HEK293 (cell line): ENCODE measurements at regions not wholly inside any gene's neighbourhood (a gene's known extent, or its start where the extent isn't known, plus 50 kb on each side); places are given as distances from the start of the nearest gene placed in this dataset.

Source experiments
- CTCF ChIA-PET: fragments of 350-600 bp; formaldehyde crosslinking; extraction: SDS; loops from one replicate; lab custom pipeline; 2021; ENCODE audit warnings: antibody characterized with exemption; lab: Yijun Ruan, JAX
- POLR2A ChIA-PET: fragments of 300-600 bp; formaldehyde crosslinking; extraction: SDS; loops from one replicate; lab custom pipeline; 2020; ENCODE audit warnings: antibody characterized with exemption, inconsistent platforms; lab: Yijun Ruan, JAX
- H3K27ac ChIP-seq: fragments of 200-500 bp; sonication (Bioruptor generic); 2 replicates; pipeline ENCODE4 v1.5.1; 2014; ENCODE audit warnings: low read depth, low read length, control low read depth, inconsistent platforms; ENCODE audit errors: extremely low read depth
- H3K36me3 ChIP-seq, 2 experiments: fragments of 200-500 bp in 1 of 2; sonication (Bioruptor generic) in 1 of 2; 1 replicate in 1 of 2; 2 replicates in 1 of 2; pipeline ENCODE4 v1.5.1; 2014 to 2017; ENCODE audit warnings: inconsistent platforms in 2 of 2, low read length in 2 of 2; ENCODE audit not compliant: control insufficient read depth in 2 of 2, insufficient read depth in 1 of 2
- H3K4me1 ChIP-seq: fragments of 200-500 bp; sonication (Bioruptor generic); 2 replicates; pipeline ENCODE4 v1.5.1; 2014; ENCODE audit warnings: mild to moderate bottlenecking, low read length, inconsistent platforms; ENCODE audit not compliant: control insufficient read depth, insufficient read depth
- H3K4me3 ChIP-seq: 2 replicates; pipeline ENCODE4 v1.5.1; 2011; ENCODE audit warnings: low read depth, mild to moderate bottlenecking, control low read depth, low read length, moderate library complexity
- H3K9me3 ChIP-seq: fragments of 200-500 bp; sonication (Bioruptor generic); 2 replicates; pipeline ENCODE4 v1.5.1; 2014; ENCODE audit warnings: low read depth, low read length, inconsistent platforms; ENCODE audit not compliant: control insufficient read depth, insufficient read depth
- CTCF ChIP-seq: fragments of 450-650 bp; formaldehyde crosslinking; IDR thresholded peaks from 2 replicates; pipeline ENCODE4 v1.5.1; 2016; ENCODE audit warnings: missing biosample characterization, missing genetic modification characterization
- FEZF1 ChIP-seq: fragments of 450-650 bp; formaldehyde crosslinking; IDR thresholded peaks from 2 replicates; pipeline ENCODE4 v1.5.1; 2016; ENCODE audit warnings: missing biosample characterization, missing genetic modification characterization
- HOXC10 ChIP-seq: sonication (generic); formaldehyde crosslinking; IDR thresholded peaks from 2 replicates; pipeline ENCODE4 v1.8.1; 2023; ENCODE audit warnings: mild to moderate bottlenecking, missing genetic modification reagents
- MYNN ChIP-seq: fragments of 450-650 bp; formaldehyde crosslinking; IDR thresholded peaks from 2 replicates; pipeline ENCODE4 v1.5.1; 2016; ENCODE audit warnings: missing biosample characterization, missing genetic modification characterization, borderline replicate concordance
- YY1 ChIP-seq: fragments of 450-650 bp; formaldehyde crosslinking; IDR thresholded peaks from 2 replicates; pipeline ENCODE4 v1.5.1; 2018; ENCODE audit warnings: missing biosample characterization, missing genetic modification characterization
- ZBTB1 ChIP-seq: fragments of 450-650 bp; formaldehyde crosslinking; IDR thresholded peaks from 2 replicates; pipeline ENCODE4 v1.5.1; 2016; ENCODE audit warnings: missing biosample characterization, missing genetic modification characterization
- ZNF121 ChIP-seq: fragments of 450-650 bp; formaldehyde crosslinking; IDR thresholded peaks from 2 replicates; pipeline ENCODE4 v1.5.1; 2016; ENCODE audit warnings: missing biosample characterization, missing genetic modification characterization
- ZNF132 ChIP-seq: fragments of 450-650 bp; formaldehyde crosslinking; IDR thresholded peaks from 2 replicates; pipeline ENCODE4 v1.5.1; 2017; ENCODE audit warnings: missing biosample characterization, missing genetic modification characterization, borderline replicate concordance
- ZNF157 ChIP-seq: fragments of 450-650 bp; formaldehyde crosslinking; IDR thresholded peaks from 2 replicates; pipeline ENCODE4 v1.5.1; 2016; ENCODE audit warnings: missing biosample characterization, missing genetic modification characterization
- ZNF211 ChIP-seq: fragments of 450-650 bp; formaldehyde crosslinking; IDR thresholded peaks from 2 replicates; pipeline ENCODE4 v1.5.1; 2016; ENCODE audit warnings: low read depth, missing biosample characterization, missing genetic modification characterization
- ZNF221 ChIP-seq: fragments of 450-650 bp; formaldehyde crosslinking; IDR thresholded peaks from 2 replicates; pipeline ENCODE4 v1.5.1; 2017; ENCODE audit warnings: missing biosample characterization, missing genetic modification characterization, borderline replicate concordance
- ZNF426 ChIP-seq: fragments of 450-650 bp; formaldehyde crosslinking; IDR thresholded peaks from 2 replicates; pipeline ENCODE4 v1.5.1; 2017; ENCODE audit warnings: missing biosample characterization, missing genetic modification characterization, mild to moderate bottlenecking, inconsistent platforms, moderate library complexity
- ZNF585B ChIP-seq: fragments of 450-650 bp; formaldehyde crosslinking; IDR thresholded peaks from 2 replicates; pipeline ENCODE4 v1.5.1; 2016; ENCODE audit warnings: missing biosample characterization, missing genetic modification characterization
- ZNF621 ChIP-seq: fragments of 450-650 bp; formaldehyde crosslinking; IDR thresholded peaks from 2 replicates; pipeline ENCODE4 v1.5.1; 2017; ENCODE audit warnings: missing biosample characterization, missing genetic modification characterization
- ZNF624 ChIP-seq: fragments of 450-650 bp; formaldehyde crosslinking; IDR thresholded peaks from 2 replicates; pipeline ENCODE4 v1.5.1; 2017; ENCODE audit warnings: missing biosample characterization, missing genetic modification characterization
- ZNF626 ChIP-seq: fragments of 450-650 bp; sonication (Bioruptor Pico); formaldehyde crosslinking; IDR thresholded peaks from 2 replicates; pipeline ENCODE4 v1.5.1; 2018; ENCODE audit warnings: missing biosample characterization, missing genetic modification characterization, inconsistent platforms
- ZNF654 ChIP-seq: fragments of 450-650 bp; formaldehyde crosslinking; IDR thresholded peaks from 2 replicates; pipeline ENCODE4 v1.5.1; 2016; ENCODE audit warnings: low read depth, missing biosample characterization, missing genetic modification characterization
- ZNF792 ChIP-seq: fragments of 450-650 bp; formaldehyde crosslinking; IDR thresholded peaks from 2 replicates; pipeline ENCODE4 v1.5.1; 2016; ENCODE audit warnings: missing biosample characterization, missing genetic modification characterization
- ZXDB ChIP-seq: fragments of 450-650 bp; formaldehyde crosslinking; IDR thresholded peaks from 2 replicates; pipeline ENCODE4 v1.5.1; 2016; ENCODE audit warnings: missing biosample characterization, missing genetic modification characterization
- TF ChIP-seq, protein P1 (sequence below): fragments of 450-650 bp; formaldehyde crosslinking; IDR thresholded peaks from 2 replicates; pipeline ENCODE4 v1.5.1; 2017; ENCODE audit warnings: missing biosample characterization, missing genetic modification characterization
- TF ChIP-seq, protein P2 (sequence below): fragments of 450-650 bp; formaldehyde crosslinking; IDR thresholded peaks from 2 replicates; pipeline ENCODE4 v1.5.1; 2016; ENCODE audit warnings: missing biosample characterization, missing genetic modification characterization
- TF ChIP-seq, protein P3 (sequence below): fragments of 450-650 bp; formaldehyde crosslinking; IDR thresholded peaks from 2 replicates; pipeline ENCODE4 v1.5.1; 2016; ENCODE audit warnings: missing biosample characterization, missing genetic modification characterization, low read depth

GRCh38 chr6:115668781-115669180, 391.9 kb downstream of the FRK start:
- H3K36me3 ChIP-seq: no peaks in the 10 kb centered on the region
- no peak overlapping the region for H3K27ac ChIP-seq
- H3K9me3 ChIP-seq: no peaks in the 10 kb centered on the region
- POLR2A ChIA-PET: no interaction called here
- H3K4me1 ChIP-seq: no peaks in the 10 kb centered on the region
- H3K4me3 ChIP-seq: no peak overlapping the region
- no peak for TF ChIP-seq ZNF426 (tag by site-specific recombination)
- TF ChIP-seq ZNF624 (tag by site-specific recombination): no peak
- no peak for TF ChIP-seq ZNF621 (tag by site-specific recombination)
- TF ChIP-seq ZNF211: no peak
- TF ChIP-seq ZNF626 (tag by site-specific recombination): no peak
- no peak for TF ChIP-seq ZBTB1 (tag by site-specific recombination)
- TF ChIP-seq, protein P1, sequence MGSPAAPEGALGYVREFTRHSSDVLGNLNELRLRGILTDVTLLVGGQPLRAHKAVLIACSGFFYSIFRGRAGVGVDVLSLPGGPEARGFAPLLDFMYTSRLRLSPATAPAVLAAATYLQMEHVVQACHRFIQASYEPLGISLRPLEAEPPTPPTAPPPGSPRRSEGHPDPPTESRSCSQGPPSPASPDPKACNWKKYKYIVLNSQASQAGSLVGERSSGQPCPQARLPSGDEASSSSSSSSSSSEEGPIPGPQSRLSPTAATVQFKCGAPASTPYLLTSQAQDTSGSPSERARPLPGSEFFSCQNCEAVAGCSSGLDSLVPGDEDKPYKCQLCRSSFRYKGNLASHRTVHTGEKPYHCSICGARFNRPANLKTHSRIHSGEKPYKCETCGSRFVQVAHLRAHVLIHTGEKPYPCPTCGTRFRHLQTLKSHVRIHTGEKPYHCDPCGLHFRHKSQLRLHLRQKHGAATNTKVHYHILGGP (tag by site-specific recombination): no peak
- TF ChIP-seq MYNN (tag by site-specific recombination): no peak
- no peak for TF ChIP-seq ZNF654
- no peak for TF ChIP-seq ZNF585B (tag by site-specific recombination)
- no peak for TF ChIP-seq ZXDB (tag by site-specific recombination)
- no peak for TF ChIP-seq FEZF1 (tag by site-specific recombination)
- TF ChIP-seq ZNF221 (tag by site-specific recombination): no peak
- TF ChIP-seq ZNF132: no peak
- no peak for TF ChIP-seq HOXC10 (CRISPR knock-in tag)
- TF ChIP-seq, protein P2, sequence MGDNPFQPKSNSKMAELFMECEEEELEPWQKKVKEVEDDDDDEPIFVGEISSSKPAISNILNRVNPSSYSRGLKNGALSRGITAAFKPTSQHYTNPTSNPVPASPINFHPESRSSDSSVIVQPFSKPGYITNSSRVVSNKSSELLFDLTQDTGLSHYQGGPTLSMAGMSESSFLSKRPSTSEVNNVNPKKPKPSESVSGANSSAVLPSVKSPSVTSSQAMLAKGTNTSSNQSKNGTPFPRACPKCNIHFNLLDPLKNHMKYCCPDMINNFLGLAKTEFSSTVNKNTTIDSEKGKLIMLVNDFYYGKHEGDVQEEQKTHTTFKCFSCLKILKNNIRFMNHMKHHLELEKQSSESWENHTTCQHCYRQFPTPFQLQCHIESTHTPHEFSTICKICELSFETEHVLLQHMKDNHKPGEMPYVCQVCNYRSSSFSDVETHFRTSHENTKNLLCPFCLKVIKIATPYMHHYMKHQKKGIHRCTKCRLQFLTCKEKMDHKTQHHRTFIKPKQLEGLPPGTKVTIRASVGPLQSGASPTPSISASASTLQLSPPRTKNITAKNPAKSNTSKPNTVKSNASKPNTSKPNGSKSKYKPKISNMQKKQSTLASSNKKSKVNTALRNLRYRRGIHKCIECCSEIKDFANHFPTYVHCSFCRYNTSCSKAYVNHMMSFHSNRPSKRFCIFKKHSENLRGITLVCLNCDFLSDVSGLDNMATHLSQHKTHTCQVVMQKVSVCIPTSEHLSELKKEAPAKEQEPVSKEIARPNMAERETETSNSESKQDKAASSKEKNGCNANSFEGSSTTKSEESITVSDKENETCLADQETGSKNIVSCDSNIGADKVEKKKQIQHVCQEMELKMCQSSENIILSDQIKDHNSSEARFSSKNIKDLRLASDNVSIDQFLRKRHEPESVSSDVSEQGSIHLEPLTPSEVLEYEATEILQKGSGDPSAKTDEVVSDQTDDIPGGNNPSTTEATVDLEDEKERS: no peak
- TF ChIP-seq ZNF157 (tag by site-specific recombination): no peak
- CTCF ChIA-PET: no interaction called here

- POLR2A ChIA-PET: no interaction called here
- Histone ChIP-seq H3K4me3 (no peak overlapping the region), H3K9me3 (no peaks in the 10 kb centered on the region), H3K27ac (no peak overlapping the region), H3K4me1 (no peaks in the 10 kb centered on the region), H3K36me3 (no peaks in the 10 kb centered on the region)
- CTCF ChIA-PET: no interaction called here
- TF ChIP-seq, protein P3, sequence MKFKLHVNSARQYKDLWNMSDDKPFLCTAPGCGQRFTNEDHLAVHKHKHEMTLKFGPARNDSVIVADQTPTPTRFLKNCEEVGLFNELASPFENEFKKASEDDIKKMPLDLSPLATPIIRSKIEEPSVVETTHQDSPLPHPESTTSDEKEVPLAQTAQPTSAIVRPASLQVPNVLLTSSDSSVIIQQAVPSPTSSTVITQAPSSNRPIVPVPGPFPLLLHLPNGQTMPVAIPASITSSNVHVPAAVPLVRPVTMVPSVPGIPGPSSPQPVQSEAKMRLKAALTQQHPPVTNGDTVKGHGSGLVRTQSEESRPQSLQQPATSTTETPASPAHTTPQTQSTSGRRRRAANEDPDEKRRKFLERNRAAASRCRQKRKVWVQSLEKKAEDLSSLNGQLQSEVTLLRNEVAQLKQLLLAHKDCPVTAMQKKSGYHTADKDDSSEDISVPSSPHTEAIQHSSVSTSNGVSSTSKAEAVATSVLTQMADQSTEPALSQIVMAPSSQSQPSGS (tag by site-specific recombination): no peak
- TF ChIP-seq ZNF121 (tag by site-specific recombination) (no peak), YY1 (tag by site-specific recombination) (no peak), ZNF792 (tag by site-specific recombination) (no peak), CTCF (tag by site-specific recombination) (no peak)
Observed at GRCh38 chr6:115668211-115668610, 392.5 kb downstream of the FRK start.
